HG03108 (cell line): ENCODE measurements at regions not wholly inside any gene's neighbourhood (a gene's known extent, or its start where the extent isn't known, plus 50 kb on each side); places are given as distances from the start of the nearest gene placed in this dataset.

Experiments
- ATAC-seq: cut with Tn5 transposase; IDR thresholded peaks from one replicate; pipeline ENCODE4 v1.9.1; 2021; ENCODE audit warnings: moderate library complexity; ENCODE audit not compliant: unreplicated experiment

GRCh38 chr3:28726840-28727239, 378.2 kb upstream of the AZI2 start:
- peak; percentile 66 for ATAC-seq

DNA sequence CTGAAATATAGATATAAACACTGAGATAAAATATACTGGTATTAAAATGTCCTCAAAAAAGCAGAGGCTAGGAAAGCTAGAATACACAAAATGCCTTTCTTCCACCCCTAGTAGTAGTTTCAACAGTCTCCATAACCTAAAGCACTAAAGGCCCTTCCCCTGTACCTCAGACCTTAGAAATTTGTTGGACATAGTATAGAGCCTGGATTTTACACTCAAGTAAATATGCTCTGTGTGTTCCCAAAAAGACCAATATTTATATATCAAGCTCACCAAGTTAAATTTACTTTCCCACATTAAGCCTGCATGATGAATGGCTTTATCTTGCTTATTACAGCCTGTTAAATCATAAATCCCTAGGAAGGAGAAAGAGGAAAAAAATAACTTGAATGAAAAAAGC, 378.7 kb upstream of the AZI2 start:
- ATAC-seq = no peak

DNA sequence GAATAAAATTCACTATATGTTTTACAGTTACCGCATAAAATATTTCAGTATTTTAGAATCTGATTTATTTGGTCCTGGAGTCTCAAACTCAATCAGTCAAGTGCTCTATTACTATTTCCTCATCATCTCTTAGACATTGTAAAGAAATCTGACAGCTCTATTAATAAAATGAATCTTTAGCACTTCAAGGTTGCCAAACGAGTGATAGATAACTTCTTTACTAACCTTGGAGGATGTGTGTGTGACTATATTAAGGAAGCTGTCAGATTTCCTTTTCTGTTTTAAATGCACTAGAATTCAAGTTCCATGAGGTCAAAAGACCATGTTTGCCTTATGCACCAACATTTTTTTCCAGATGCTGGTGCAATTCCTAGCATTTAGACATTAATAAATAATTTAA, 389.8 kb upstream of the AZI2 start:
- ATAC-seq = no peak

DNA sequence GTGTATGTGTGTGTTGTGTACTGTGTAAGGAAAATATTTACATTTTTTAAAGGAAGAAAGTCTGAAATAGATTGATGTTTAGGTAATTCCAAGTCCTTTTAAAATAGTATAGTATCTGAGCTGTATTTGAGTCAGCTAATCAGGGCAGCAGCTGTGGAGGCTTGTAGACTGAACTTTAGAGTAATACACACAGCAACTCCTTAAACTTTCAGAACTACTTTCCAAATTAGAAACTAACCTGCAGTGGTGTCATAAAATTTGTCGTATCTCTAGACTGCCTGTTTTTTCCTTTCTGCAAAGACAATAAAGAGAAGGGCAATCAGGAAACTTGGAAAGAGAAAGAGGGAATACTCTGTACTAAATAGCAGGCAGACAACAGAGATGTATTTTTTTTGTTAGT, 391.0 kb upstream of the AZI2 start:
- no peak for ATAC-seq

DNA sequence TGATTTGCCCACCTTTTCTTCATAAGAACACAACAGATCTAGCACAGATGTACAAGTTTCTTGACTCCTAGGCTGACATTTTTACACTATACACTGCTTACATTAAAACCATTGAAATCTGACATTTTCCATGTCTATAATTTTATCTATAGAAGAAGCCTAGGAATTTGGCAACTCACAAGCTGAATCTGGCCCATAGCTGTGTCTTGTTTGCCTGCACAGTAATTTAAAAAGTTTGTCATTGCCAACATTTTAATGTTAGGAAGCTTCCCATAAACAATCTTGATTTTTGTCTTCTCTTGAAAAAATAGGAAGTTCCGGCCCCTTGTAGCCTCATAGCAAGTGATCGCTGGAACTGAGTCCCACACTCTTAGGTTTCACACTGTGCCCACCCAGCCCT, 394.6 kb upstream of the AZI2 start:
- ATAC-seq = no peak

DNA sequence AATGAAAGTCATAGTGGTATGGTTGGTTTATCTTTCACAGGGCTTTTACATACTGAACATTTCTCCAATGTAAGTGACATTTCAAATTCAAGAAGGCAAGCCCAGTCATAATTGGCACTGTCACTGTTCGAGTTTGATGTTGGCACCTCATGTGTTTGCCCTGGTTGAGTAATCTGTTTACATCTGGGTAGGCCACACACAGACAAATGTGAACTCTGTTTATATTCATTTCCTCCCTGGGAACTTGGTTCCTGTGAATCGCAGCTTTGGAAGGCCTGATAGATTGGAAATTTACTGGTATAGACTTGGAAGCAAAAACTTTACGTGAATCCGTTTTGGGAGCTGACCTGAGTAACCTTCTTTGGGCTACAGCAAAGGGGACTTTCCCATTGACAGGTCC, 395.2 kb upstream of the AZI2 start:
- no peak for ATAC-seq

GRCh38 chr3:28745436-28745835, 396.8 kb upstream of the AZI2 start:
- ATAC-seq = no peak

DNA sequence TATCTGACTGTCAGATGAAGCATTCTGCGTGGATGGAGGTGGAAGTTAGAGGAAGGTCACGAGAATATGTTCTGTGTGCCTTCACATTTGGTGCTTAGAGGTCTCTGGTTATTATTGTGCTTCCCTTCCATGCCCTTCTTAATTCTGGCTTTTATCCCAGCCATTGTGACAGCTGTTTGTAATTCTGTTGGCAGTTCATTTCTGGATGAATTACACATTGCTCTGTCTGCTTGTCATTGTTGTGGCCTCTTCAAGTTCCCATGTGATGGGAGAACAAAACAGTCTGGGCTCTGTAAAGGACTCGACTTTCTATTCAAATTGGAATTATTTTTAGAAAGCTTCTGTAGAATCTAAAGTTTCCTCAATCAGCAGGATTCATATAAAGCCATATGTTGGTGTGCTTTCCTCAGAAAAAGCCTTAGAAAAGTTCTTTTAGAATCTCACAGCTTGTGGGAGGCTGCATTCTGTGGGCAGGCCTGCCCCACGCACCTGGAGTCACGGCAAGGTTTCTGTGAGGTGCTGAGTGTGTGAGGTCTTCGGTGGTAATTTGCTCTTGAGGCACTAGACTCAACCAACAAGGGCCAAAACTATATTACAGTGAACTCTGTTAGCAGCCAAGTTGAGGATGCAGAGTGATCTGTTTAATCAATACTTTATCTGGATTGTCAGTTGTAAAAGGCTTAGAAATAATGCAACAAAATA, 397.4 kb upstream of the AZI2 start:
- ATAC-seq = no peak

GRCh38 chr3:28746990-28747389, 398.4 kb upstream of the AZI2 start:
- ATAC-seq = no peak

GRCh38 chr3:28751864-28752263, 403.2 kb upstream of the AZI2 start:
- no peak for ATAC-seq

DNA sequence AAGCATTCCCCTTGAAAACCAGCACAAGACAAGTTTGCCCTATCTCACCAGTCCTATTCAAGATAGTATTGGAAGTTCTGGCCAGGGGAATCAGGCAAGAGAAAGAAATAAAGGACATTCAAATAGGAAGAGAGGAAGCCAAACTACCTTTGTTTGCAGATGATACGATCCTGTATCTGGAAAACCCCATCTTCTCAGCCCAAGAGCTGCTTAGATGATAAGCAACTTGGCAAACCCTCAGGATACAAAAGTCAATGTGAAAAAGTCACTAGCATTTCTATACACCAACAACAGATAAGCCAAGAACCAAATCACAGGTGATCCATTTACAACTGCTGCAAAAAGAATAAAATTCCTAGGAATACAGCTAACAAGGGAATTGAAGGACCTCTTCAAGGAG, 403.7 kb upstream of the AZI2 start:
- ATAC-seq = no peak

DNA sequence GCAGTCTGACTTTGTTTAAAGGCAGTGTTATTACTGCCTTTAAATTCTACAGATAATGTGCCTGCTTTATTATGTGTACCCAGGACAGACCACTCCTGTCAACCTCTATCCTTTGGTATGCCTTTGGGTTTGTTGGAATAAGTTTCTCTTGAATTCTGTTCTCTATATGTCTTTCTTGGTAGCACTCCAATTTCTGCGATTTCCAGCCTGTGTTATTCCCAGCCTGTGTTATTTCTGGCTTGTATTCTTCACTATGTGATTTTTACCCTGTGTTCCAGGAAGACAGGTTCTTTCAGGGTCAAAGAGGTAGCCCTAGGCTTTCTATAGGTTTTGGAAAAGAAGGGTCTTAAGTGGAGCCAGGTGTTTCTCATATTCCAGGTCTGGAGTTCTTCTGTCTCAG, 407.4 kb upstream of the AZI2 start:
- ATAC-seq = no peak

DNA sequence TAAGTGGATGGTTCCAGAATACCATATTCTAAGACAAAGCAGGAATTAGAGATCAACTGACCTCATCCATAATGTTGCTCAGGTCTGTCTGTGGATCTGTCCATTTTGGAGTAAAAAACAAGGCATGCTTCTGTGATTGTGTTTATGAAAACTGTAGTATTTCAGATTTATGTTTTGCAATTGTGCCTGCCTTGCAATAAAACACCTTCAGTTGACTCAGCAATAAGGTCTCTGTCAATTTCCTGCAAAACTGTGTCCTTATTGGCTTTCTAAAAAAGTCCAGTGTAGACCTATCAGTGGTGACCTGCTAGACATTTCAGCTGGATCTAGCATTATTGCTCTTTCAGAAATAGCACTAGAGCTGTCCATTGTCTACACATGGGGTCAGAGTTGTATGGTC, 409.5 kb upstream of the AZI2 start:
- ATAC-seq = no peak

DNA sequence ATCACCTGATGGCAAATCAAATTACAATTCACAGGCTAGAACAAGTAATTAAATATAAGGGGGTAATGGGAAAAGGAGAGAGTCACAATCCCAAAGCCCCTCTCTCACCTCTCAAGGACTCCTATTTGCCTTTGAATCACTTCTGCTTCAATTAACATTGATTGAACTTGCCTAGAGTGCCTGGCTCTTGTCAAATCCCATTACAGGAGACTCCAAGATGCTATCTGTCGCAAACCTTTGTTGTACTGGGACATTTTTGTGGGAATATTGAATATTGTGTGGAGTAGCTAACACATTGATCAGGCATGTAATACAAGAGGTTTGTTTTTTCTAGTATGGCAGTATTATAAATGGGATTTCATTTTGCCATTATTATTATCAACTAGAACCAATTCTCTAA, 412.8 kb upstream of the AZI2 start:
- ATAC-seq = no peak

- no peak for ATAC-seq
These were observed 416.6 kb upstream of the AZI2 start for GRCh38 chr3:28765194-28765593.

GRCh38 chr3:28768439-28768838, 419.8 kb upstream of the AZI2 start:
- no peak for ATAC-seq

DNA sequence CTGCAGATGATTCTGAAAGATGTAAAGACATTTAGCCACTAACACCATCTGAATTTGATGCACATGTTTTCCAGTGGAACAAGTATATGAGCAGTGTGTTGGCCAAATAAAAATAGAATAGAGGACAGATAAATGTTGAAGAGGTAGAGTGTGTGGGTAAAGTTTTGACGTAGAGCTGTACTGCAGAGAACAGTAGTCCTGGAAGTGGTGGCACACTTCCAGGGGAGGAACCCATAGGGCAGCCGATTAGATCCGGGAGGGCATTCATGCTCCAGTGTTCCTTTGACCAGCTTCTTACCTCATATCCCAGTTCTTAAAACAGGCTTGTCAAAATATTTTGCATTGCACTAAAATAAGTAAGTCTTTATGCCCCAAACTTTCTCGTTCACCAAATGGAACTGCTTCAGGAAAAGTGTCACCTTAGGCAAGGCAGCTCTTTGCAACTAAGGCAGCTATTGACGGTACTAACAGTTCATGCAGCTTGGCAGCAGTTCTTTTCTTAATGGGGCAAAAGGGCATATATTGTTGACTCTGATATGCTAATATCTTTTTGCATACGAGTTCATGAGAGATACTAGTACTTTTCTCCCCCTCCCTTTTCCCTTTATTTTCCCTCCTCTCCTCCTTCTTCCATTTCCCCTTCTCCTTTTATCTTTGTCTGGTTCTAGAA, 429.3 kb upstream of the AZI2 start:
- no peak for ATAC-seq

DNA sequence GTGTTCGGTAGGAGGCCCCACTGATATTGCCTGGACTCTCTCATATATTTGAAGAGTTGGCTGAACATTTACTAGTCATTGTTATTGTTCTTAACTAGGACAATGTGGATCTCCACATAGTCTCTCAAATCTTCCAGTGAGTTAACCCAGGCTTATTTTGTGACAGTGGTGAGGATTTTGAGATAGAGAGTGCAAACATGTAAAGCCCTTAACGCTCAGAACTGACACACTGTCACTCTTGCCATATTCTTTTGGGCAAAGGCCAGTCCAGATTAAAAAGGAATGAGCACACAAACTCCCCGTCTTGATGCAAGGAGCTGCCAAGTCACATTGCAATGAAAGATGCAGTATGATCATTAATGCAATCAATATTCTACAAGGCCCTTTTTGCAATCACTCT, 431.9 kb upstream of the AZI2 start:
- no peak for ATAC-seq

- no peak for ATAC-seq
These were observed 432.4 kb upstream of the AZI2 start for GRCh38 chr3:28781053-28781452.

- ATAC-seq = no peak
These were observed 437.8 kb upstream of the AZI2 start for GRCh38 chr3:28786446-28786845.

DNA sequence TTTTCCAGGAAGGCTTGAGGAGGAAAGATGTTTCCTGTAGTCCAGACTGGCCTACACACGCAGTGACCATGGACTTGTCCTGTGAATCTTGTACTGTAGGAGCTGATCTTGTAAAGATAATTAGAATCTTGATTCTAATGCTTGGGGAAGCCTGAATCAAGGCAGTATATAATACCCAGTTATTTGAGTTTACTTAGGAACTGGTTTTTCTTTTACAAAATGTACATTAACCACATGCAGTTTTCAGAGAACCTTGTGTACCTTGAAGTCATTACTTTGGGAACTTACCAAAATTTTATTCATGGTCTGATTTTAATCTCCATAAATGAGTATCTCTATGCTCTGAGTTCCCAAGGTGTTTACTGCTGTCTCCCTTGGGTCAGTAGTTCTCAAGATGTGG, 439.9 kb upstream of the AZI2 start:
- no peak for ATAC-seq

DNA sequence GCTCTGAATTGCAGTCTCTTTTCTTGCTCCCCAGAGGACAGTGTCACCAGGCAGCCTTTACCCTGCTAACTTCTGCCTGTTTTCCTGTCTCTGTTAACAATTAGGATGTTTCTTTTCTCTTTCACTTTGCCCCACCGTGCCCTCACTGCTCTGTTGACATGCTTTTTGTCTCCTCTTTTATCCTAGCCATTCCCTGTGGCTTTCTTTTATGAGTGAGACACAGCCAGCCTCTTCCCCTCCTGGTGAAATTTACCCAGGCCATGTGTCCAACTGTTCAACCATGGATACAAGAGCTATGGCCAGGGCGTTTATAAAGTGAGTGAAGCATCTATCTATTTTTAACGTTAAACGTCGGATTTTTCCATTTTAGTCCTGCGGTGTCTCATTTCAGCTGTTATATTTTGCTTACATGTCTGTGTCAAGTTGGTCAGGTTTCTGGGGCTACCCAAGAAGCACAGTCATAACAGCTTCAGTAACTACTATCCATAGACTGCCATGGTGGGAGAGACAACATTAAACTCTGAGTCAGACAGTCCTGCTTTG, 443.2 kb upstream of the AZI2 start:
- ATAC-seq = no peak

DNA sequence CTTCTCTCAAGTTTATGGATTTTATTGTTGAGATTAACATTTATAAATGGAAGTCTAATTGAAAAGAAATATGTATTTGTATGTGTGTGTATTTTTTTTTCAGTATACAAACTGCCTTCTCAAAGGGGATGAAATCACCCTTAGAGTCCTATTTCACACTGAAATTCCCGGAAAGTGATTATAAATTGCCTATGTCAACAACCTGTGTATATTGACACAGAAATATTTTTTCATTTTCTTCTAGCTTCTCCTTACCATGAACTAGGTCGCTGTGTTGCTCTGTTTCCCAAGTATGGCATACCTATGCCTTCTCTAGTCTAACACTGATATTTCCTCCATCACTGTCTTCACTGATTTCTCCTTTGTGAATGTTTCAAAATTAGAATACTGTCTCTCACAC, 444.0 kb upstream of the AZI2 start:
- no peak for ATAC-seq
